Uterus (tissue), 2 donors: ENCODE measurements at regions not wholly inside any gene's neighbourhood (a gene's known extent, or its start where the extent isn't known, plus 50 kb on each side); places are given as distances from the start of the nearest gene placed in this dataset.

Source experiments
- CTCF ChIP-seq, 4 experiments: fragments of 200-600 bp in 2 of 4; fragments of 450-650 bp in 2 of 4; sonication (generic) in 2 of 4; IDR thresholded peaks; one replicate each; pipeline ENCODE4 v1.5.1; 2016 to 2019; ENCODE audit warnings: antibody characterized with exemption in 4 of 4, mild to moderate bottlenecking in 2 of 4, moderate library complexity in 1 of 4
- POLR2A ChIP-seq, 2 donors: fragments of 450-650 bp; IDR thresholded peaks; one replicate each; pipeline ENCODE4 v1.6.1; 2016; ENCODE audit warnings: antibody characterized with exemption in 2 of 2, mild to moderate bottlenecking in 1 of 2, moderate library complexity in 1 of 2

GRCh38 chr1:169051171-169051570, 55.3 kb upstream of the ATP1B1 start:
- no peak for TF ChIP-seq CTCF (IDR thresholded peaks at IDR 0.05)
- TF ChIP-seq POLR2A (IDR thresholded peaks at IDR 0.05): no peak
